GM23248 (cell line): ENCODE measurements at regions not wholly inside any gene's neighbourhood (a gene's known extent, or its start where the extent isn't known, plus 50 kb on each side); places are given as distances from the start of the nearest gene placed in this dataset.

Experiments used
- EZH2 ChIP-seq: fragments of 200-600 bp; sonication (generic); IDR thresholded peaks from 2 replicates; pipeline ENCODE4 v1.6.1; 2018; ENCODE audit warnings: antibody characterized with exemption, mild to moderate bottlenecking; ENCODE audit not compliant: insufficient read depth, poor library complexity, severe bottlenecking
- EZH2phosphoT487 ChIP-seq: fragments of 200-600 bp; sonication (generic); IDR thresholded peaks from 2 replicates; pipeline ENCODE4 v1.6.1; 2018; ENCODE audit warnings: antibody characterized with exemption, moderate library complexity, mild to moderate bottlenecking, low read depth; ENCODE audit not compliant: insufficient read depth

- TF ChIP-seq EZH2: no peak
- TF ChIP-seq EZH2phosphoT487: no peak
Observed at GRCh38 chr12:28610401-28611114, 420.3 kb downstream of the CCDC91 start.
